ENCODE measurements at regions not wholly inside any gene's neighbourhood (a gene's known extent, or its start where the extent isn't known, plus 50 kb on each side); places are given as distances from the start of the nearest gene placed in this dataset.
"Not testable (repeated sequence)": the region's sequence is repeated elsewhere in the genome, so short reads cannot be mapped to it uniquely, and the experiment has no call there.

DNA sequence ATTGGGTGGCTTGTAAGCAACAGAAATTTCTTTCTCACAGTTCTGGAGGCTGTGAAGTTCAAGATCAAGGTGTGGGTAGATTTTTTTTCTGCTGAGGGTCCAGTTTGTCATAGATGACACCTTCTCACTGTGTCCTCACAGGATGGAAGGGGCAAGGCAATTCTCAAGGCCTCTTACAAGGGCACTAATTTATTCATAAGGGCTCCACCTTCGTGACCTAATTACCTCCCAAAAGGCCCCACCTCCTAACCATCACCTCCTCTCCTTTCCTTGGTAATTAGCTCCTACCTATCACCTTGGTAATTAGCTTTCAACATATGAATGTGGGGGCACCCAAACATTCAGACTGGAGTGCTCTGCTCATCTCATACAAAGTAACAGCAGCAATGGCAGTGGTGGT lies 92.3 kb upstream of the CD44 start:
- H3K4me3 ChIP-seq (ENCODE audit: low read depth, low read length): no peak overlapping the region
- no peak for TF ChIP-seq CTCF (IDR thresholded peaks at IDR 0.05; ENCODE audit: low read depth, low read length)

DNA sequence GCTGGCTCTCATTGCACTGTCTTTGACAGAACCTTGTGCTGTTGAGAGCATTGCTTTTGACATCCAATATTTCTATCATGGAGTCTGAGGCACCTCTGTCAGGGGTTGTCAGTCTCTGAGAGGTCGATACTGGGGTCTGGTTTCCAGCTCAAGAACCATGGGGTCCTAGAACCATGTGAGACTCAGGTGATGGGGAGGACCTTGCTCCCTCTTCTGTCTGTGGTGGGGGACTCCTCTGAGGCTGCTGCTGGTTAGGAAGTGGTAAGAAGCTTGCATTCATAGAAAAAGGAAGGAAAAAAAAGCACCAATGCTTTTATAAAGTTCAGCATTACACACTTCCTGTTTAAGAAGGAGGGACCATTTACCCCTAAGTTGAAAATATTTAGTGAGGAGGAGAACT lies 91.8 kb upstream of the CD44 start:
- H3K4me3 ChIP-seq (ENCODE audit: low read depth, low read length): no peak overlapping the region
- TF ChIP-seq CTCF (IDR thresholded peaks at IDR 0.05; ENCODE audit: low read depth, low read length): no peak

DNA sequence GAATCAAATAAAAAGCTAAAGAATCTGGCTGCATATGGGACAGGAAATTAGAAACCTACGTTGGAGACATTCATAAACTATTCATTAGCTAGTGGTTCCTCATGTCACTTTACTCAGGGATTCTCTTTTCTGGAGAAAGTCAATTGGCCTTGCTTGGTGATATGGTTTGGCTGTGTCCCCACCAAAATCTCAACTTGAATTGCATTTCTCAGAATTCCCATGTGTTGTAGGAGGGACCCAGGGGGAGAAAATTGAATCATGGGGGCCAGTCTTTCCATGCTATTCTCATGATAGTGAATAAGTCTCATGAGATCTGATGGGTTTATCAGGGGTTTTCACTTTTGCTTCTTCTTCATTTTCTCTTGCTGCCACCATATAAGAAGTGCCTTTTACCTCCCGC lies 91.2 kb upstream of the CD44 start:
- no peak overlapping the region for H3K4me3 ChIP-seq (ENCODE audit: low read depth, low read length)
- no peak for TF ChIP-seq CTCF (IDR thresholded peaks at IDR 0.05; ENCODE audit: low read depth, low read length)

- H3K4me3 ChIP-seq (ENCODE audit: low read depth, low read length): not testable (repeated sequence)
Observed at GRCh38 chr11:35048346-35048745, 90.6 kb upstream of the CD44 start.

DNA sequence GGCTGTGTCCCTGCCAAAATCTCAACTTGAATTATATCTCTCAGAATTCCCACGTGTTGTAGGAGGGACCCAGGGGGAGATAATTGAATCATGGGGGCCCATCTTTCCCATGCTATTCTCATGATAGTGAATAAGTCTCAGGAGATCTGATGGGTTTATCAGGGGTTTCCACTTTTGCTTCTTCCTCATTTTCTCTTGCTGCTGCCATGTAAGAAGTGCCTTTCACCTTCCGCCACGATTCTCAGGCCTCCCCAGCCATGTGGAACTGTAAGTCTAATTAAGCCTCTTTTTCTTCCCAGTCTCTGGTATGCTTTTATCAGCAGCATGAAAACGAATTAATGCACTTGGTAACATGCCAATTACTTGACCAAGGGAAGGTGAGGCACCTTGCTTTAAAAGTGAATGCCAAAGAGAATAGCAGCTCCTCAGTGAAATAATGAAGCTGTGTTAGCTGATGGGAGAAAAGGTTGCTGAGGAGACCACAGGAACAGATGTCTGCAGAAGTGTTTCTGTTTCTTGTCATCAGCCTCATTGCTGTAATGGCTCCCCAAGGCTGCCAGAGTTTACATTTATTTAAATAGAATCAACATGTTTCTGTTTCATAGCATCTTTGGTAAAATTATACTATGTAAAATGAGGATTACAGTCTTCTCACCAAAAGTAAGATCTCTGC lies 89.0 kb upstream of the CD44 start:
- H3K4me3 ChIP-seq (ENCODE audit: low read depth, low read length): no peak overlapping the region
- no peak for TF ChIP-seq CTCF (IDR thresholded peaks at IDR 0.05; ENCODE audit: low read depth, low read length)

DNA sequence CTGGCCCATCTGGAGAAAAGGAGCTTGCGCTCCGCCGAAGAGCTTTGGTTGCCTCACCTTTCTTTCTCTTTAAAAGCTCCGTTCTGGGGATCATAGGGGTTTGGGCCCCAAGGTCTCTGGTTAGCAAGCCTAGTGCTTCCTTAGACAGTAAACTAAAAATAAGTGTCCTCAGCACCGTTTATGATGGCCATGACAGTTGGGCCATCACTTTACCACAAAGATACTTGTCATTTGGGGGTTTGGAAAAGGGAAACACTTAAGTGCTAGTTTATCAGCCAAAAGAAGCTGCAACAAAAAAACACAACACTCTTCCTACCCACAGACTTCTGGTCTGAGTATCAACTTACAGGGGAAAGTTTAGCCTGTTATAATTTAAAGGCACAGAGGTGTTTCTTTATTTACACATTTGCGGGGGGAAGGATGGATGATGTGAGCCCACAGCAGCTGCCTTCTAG lies 88.4 kb upstream of the CD44 start:
- TF ChIP-seq CTCF (IDR thresholded peaks at IDR 0.05; ENCODE audit: low read depth, low read length): no peak
- no peak overlapping the region for H3K4me3 ChIP-seq (ENCODE audit: low read depth, low read length)

DNA sequence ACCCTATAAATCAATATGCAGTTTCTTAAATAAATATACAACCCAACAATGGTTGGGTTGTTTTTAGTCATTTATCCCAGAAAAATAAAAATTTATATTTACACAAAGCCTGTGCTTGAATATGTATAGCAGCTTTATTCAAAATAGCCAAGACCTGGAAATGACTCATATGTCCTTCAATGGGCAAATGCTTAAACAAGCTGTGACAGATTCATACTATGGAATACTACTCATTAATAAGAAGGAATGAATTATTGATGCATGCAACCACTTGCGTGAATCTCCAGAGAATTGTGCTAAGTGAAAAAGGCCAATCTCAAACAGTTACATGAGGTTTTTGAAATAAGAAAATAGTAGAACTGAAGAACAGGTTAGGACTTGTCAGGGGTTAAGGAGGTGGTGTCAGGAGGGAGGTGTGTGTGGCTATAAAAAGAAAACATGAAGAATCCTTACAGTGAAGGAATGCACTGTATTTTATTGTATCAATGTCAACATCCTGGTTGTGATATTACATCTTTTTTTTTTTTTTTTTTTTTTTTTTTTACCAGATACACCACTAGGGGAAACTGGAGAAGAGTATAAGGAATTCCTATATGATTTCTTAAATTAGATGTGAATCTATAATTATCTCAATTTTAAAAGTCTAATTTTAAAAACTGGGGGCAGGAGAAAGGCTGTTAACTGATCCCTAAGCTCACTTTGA lies 82.4 kb upstream of the CD44 start:
- TF ChIP-seq CTCF (IDR thresholded peaks at IDR 0.05; ENCODE audit: low read depth, low read length): no peak
- H3K4me3 ChIP-seq (ENCODE audit: low read depth, low read length): no peak overlapping the region

Data from WI38 (cell line).